GM21786 (cell line): ENCODE measurements at regions not wholly inside any gene's neighbourhood (a gene's known extent, or its start where the extent isn't known, plus 50 kb on each side); places are given as distances from the start of the nearest gene placed in this dataset.
A peak's percentile ranks its signal among the peaks of the same experiment; 100 is the strongest.
"Not testable (repeated sequence)": the region's sequence is repeated elsewhere in the genome, so short reads cannot be mapped to it uniquely, and the experiment has no call there.

Experiments
- ATAC-seq: cut with Tn5 transposase; IDR thresholded peaks from one replicate; pipeline ENCODE4 v1.9.1; 2021; ENCODE audit not compliant: unreplicated experiment

DNA sequence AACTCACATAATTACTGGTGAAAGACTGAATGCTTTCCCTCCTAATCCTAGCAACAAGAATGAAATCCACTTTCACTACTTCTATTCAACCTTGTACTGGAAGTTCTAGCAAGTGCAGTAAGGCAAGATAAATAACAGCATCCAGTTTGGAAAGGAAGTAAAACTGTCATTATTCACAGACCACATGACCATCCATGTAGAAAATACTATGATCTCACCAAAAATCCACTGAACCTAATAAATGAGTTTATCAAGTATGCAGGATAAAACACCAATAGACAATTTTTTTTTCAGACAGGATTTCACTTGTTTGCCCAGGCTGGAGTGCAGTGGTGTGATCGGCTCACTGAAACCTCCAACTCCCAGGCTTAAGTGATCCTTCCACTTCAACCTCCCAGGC is 117.7 kb downstream of the TMEM167A start:
- ATAC-seq: no peak

- no peak for ATAC-seq
Measured at GRCh38 chr5:82956600-82956999, 120.6 kb downstream of the TMEM167A start.

DNA sequence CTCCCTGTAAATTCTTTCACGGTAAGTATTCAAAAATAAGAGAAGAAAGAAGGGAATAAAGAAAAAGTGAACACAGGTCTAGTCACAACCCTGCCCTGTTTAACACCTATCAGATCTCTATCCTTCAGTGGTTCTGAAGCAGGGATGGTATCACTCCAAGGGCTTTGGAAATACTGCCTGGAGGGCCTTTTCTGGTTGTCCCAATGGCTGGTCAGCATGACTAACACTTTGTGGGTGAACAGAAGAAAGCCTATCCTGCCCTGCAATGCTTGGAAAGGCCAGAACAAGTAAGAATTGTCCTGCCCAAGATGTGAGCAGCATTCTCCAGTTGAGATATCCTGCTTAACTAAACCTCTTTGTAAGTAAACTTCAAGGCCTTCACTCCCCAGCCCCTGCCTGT is 124.9 kb downstream of the TMEM167A start:
- no peak for ATAC-seq

DNA sequence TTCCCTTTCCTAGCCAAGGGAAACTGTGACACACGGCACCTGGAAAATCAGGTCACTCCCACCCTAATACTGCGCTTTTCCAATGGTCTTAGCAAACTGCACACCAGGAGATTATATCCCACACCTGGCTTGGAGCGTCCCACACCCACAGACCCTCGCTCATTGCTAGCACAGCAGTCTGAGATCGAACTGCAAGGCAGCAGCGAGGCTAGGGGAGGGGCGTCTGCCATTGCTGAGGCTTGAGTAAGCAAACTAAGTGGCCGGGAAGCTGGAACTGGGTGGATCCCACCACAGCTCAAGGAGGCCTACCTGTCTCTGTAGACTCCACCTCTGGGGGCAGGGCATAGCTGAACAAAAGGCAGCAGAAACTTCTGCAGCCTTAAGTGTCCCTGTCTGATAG is 132.9 kb downstream of the TMEM167A start:
- not testable (repeated sequence) for ATAC-seq

DNA sequence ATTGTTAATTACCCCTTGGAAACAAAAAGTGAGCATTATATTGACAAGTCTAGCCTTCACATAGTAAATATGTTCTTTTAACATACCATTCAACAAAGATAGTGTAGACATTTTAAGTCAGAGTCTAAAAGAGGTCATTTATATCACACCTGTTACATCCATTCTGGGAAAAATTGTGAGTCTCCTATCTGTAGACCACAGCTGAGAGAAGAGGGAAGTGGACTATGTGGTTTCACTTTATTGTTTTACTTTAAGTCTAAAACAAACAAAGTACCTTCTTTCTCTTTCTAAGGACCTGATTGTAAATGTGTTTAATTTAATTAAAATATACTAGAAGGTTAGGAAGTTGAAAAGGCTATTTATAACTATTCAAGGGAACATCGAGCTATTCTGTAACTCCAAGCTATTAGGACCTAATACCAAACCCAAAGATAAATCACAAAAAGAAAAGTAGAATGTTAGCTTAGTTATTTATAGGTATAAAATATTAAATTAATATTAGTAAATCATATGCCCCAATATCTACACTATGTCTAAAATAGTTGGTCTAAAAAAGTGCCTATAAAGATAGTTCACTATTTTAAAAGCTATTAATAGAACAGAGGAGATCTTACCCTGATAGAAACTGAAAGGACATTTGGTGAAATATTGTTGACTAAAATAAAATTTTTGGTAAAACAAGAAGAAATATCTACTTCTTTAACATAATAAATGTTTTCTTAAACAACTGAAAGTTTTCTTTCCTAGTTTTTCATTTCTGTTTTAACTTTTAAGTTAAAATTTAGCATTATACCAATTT is 134.9 kb downstream of the TMEM167A start:
- peak; percentile 66 for ATAC-seq

DNA sequence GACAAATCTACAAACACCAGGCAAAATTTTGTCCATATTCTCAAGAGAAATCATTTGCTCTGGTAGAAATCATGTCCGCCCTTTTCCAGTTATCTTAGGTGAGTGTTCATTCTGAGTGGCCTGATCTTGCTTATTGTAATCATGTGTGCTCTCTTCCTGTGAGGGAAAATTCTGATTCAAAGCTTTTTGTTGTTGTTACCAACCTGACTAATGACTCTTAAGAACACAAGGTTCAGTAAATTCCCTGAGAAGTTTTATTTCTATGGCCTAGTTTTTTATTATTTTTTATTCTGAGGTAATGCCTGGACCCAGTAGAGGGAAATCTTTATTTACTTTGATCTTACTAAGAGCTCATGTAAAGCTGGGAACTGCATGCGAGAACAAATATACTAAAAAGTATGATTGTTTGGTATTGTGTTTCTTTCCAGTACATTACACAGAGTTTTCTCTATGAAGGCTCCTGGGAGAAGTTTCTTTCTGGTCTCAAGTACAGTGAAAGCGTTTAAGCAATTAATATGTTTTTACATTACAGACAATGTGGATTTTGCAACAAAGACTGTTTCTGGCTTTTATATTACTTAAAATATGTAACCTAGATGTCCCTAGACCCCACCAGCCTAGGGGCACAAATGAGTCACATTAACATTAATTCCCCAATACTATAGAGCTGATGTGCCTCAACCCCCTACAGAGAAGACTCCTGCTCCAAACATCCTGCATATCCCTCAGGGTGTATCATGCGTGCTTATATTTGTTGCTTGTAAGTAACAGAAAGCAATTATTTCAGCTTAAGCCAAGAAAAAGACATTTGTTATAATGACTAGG is 138.1 kb downstream of the TMEM167A start:
- no peak for ATAC-seq

GRCh38 chr5:82932473-82933220 is 144.5 kb downstream of the TMEM167A start:
- not testable (repeated sequence) for ATAC-seq

DNA sequence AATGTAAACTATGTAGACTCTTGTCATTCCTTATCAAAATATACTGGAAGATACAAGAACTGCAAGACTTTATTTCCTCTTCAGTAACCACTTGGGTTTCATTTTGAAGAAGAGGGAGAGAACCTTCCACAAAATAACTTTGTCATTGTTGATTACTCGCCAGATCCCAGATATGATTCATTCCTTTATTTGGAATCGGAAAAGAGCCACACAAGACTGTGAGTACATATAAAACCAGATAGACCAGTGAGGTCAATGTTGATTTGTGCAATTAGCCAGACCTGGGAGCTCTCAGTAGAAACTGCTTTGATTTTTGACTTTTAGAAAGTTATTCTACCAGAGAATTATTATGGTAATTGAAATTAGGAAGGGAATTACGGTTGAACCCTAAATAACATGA is 146.1 kb downstream of the TMEM167A start:
- ATAC-seq: no peak

DNA sequence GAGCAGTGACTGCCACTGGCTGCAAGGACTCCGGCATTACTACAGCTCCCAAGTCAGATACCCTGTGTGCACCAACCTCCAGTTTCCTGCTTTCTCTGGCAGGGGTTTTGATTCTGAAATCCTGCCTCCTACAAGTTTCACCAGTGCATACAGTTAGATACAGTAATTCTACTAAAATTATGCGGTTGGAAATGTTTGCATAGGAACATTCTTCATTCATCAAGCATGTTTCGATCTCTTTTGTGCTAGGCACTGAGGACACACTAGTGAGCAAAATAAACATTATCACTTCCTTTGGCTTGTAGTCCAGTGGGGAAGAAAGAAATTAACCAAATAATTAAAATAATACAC is 152.2 kb downstream of the TMEM167A start:
- no peak for ATAC-seq

DNA sequence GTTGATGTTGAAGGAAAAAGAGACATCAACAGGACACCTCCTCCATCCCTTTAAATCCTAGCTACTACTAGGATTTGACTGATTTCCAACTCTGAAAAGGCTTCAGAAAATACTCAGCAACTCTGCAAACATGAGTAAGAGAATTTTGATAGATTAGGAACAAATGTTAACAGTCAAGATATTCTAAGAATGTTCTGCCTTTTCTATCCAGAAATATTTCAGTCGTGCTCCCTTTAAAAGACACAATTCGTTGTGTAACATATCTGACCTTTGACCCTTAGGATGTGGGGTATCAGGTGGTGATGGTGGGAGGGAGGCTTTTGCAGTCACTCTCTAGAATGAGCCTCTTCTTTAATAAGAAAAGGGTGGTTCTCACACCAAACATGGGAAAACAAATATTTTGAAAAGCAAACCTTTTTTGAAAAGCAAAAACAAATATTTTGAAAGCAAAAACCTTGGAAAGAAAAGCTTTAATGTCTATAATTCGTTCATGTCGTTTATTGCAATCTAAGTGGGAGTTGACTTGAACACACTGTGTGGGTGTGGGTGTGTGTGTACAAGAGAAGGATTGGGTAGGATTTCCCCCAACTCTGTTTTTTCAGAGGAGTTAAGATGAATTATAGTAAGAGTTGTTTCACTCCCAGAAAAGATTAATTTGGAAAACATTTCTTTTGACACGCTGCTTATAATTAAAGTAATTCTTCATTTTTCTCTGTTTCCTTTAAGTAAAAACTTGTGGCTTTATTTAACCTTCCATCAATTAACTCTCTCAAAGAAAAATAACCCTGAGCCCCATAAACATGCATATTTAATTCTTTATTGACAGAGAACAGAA is 152.8 kb downstream of the TMEM167A start:
- ATAC-seq: no peak

DNA sequence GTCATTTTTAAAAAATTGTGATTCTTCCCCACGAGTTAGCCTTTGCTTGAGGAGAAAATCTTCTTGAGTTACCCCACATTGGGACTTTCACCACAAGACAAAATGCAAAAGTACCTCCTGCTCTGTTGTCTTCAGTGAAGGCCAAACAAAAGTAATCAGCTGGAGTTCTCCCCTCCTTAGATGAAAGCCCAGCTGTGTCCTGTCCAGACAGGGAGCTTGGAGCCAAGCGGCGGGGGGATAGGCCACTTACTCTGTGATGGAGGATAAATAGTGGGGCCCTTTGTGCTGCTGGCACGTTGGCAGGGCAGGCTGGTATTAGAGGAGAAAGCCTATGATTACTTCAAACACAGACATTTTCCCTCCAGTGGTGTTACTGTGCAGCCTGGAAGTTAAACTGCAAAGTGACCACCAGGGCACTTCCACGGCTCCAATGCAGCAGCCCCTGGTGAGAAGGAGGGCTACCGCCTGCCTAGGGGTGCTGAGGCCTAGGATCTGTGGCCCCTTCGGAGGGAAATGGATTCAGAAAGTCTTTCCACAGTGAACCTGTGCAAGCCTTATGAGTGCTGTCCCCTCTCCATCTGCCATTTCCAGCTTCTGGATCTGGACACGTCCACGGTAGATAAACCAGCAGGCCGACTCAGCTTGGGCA is 155.0 kb downstream of the TMEM167A start:
- ATAC-seq: no peak

DNA sequence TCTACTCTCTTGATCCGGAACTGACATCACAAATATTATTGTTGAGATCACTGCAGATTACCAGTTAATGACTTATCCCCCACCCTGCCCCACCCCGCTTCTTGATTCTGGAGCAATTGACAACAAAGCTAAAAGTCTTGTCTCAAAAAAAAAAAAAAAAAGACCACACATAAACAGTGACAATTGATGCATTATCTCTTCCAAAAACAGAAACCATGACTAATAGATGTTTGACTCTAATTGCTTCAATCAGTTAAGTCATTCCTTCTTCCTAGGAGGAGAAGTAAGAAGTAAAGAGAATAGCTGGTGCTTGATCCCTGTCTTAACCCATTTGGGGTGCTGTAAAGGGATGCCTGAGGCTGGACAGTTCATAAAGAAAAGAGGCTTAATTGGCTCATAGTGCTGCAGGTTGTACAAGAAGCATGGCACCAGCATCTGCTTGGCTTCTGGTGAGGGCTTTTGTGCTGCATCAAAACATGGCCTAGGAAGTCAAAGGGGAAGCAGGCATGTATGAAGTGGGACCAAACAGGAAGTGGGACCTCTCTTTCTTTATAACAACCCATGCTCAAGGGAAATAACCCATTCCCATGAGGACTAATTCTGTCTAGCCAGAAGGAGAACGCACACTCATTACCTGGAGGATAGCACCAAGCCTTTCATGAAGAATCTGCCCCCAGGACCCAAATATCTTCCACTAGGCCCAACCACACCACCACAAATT is 158.7 kb downstream of the TMEM167A start:
- ATAC-seq: no peak

DNA sequence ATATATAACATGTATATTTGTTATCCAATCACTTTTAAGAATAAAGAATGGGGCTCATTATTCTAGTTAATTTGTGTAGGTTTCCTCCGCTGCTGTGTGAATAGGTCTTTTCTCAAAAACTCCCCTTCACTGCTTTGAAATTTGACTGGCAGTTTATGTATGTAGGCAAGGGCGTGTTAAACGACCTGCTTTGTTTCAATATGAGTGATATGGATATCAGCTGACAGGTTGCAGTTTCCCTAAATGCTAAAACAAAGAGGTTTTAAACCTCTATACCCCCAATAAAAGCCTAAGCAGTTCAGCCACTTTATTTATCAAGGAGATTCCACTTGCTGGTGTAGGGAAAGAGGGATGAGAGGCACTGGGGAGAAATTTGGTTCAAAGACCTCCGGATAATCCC is 159.6 kb downstream of the TMEM167A start:
- ATAC-seq: no peak

- no peak for ATAC-seq
Measured at GRCh38 chr5:82913971-82914370, 163.2 kb downstream of the TMEM167A start.

DNA sequence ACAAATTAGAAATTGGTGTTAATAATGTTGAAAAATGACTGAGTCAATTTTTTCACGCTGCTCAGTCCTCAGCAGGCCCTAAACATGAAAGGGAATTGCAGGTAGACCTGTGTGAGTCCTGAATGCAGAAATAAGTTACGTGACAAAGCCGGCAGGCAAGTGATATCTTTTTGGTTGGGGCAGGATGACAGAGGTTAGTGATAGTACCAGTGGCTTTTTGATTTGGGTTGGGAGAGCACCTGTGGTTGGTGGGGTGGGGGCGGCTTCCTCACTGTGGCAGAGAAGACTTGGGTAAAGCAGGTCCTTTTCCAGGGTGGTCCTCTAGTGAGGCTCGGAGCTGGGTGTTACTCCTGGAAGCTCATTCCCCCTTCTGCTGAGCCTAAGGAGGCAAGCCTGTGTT is 164.7 kb downstream of the TMEM167A start:
- ATAC-seq: no peak

- no peak for ATAC-seq
Measured at GRCh38 chr5:82911910-82912309, 165.3 kb downstream of the TMEM167A start.

DNA sequence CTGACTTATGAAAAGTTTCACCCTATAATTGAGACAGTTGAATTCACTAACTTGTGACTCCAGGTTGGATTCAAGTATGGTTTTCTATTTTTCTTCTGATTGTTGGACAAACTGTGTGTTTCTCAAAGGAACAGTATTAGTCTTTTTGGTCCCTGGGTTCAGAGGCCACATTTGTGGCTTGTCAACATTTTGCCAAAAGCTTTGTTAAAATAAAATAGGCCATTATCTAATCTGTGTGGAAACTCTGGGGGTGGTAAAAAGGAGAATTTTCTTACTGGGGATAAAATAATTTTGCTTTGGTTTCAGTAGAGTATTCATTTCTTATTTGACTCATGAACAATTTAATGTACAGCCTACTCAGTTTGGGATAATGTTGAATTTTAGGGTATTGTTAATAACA is 166.3 kb downstream of the TMEM167A start:
- no peak for ATAC-seq

DNA sequence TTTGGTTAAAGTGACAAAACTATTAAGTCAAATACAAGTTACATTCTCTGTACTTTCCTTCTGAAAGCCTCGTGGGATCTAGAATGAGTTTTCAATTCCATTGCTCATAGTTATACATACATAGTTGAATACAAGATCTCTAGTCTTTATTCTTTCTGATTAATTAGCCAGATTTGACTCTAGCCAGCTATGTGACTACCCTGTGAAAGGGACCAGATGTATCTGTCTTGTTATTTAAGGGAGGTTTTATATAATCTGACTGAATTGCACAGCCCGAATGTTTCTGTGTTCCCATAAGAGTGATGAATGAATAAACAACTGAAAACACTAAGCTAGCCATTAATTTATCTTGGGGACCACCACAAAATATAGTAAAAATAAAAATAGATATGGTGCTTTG is 166.7 kb downstream of the TMEM167A start:
- no peak for ATAC-seq

- no peak for ATAC-seq
Measured at GRCh38 chr5:82909771-82910170, 167.4 kb downstream of the TMEM167A start.

- no peak for ATAC-seq
Measured at GRCh38 chr5:82905986-82906385, 171.2 kb downstream of the TMEM167A start.
